ENCODE measurements at regions not wholly inside any gene's neighbourhood (a gene's known extent, or its start where the extent isn't known, plus 50 kb on each side); places are given as distances from the start of the nearest gene placed in this dataset.
A peak's percentile ranks its signal among the peaks of the same experiment; 100 is the strongest.

- intact Hi-C loops (cut with DNase I, micrococcal nuclease) = no loop called here
- Histone ChIP-seq H3K9me3 (no peaks in the 10 kb centered on the region), H3K4me1 (ENCODE audit: low read depth) (no peaks in the 10 kb centered on the region), H3K4me3 (no peak overlapping the region), H3K36me3 (ENCODE audit: low read depth) (no peaks in the 10 kb centered on the region)
- peak; percentile 25 for ATAC-seq
- TF ChIP-seq, protein P1, sequence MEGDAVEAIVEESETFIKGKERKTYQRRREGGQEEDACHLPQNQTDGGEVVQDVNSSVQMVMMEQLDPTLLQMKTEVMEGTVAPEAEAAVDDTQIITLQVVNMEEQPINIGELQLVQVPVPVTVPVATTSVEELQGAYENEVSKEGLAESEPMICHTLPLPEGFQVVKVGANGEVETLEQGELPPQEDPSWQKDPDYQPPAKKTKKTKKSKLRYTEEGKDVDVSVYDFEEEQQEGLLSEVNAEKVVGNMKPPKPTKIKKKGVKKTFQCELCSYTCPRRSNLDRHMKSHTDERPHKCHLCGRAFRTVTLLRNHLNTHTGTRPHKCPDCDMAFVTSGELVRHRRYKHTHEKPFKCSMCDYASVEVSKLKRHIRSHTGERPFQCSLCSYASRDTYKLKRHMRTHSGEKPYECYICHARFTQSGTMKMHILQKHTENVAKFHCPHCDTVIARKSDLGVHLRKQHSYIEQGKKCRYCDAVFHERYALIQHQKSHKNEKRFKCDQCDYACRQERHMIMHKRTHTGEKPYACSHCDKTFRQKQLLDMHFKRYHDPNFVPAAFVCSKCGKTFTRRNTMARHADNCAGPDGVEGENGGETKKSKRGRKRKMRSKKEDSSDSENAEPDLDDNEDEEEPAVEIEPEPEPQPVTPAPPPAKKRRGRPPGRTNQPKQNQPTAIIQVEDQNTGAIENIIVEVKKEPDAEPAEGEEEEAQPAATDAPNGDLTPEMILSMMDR (IDR thresholded peaks at IDR 0.05) = no peak
- DNase-seq = peak in 1 of 3 donors; percentile 3
Observed at GRCh38 chr20:40442181-40442963, 246.7 kb downstream of the MAFB start.

- no peaks in the 10 kb centered on the region for H3K36me3 ChIP-seq (ENCODE audit: low read depth)
- intact Hi-C loops (cut with DNase I, micrococcal nuclease) = no loop called here
- no peak overlapping the region for H3K4me3 ChIP-seq
- H3K9me3 ChIP-seq = no peaks in the 10 kb centered on the region
- H3K4me1 ChIP-seq (ENCODE audit: low read depth) = no peaks in the 10 kb centered on the region
- TF ChIP-seq, protein P1 (IDR thresholded peaks at IDR 0.05) = no peak
- no peak for DNase-seq
- no peak for ATAC-seq
Observed at GRCh38 chr20:40441771-40442170, 247.3 kb downstream of the MAFB start.

DNA sequence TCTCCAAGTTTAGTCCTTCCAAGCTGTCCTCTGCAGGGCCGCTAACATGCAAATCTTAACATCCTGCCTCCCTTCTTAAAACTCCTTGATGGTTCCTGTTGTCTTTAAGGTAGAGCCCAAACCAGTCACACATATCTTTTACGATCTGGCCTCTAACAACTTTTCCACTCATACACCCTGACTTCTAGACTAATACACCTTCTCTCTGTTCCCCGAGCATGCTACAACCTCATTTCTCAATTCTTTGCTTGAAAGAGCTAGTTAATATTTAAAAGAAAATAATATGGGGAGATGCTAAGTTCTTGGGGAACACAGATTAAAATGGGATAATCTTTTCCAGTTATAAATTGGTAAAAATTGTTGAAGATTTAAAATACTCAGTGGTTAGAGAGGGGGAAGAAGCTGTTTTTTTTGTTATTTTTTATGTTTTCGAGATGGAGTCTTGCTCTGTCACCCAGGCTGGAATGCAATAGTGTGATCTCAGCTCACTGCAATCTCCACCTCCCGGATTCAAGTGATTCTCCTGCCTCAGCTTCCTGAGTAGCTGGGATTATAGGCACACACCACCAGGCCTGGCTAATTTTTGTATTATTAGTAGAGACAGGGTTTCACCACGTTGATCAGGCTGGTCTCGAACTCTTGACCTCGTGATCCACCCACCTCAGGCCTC lies 250.7 kb downstream of the MAFB start:
- Histone ChIP-seq H3K9me3 (no peaks in the 10 kb centered on the region), H3K36me3 (ENCODE audit: low read depth) (no peaks in the 10 kb centered on the region), H3K4me1 (ENCODE audit: low read depth) (no peaks in the 10 kb centered on the region), H3K4me3 (no peak overlapping the region)
- DNase-seq = no peak
- TF ChIP-seq, protein P1 (IDR thresholded peaks at IDR 0.05) = no peak
- intact Hi-C loops (cut with DNase I, micrococcal nuclease) = no loop called here
- no peak for ATAC-seq

GRCh38 chr20:40436011-40436410 lies 253.0 kb downstream of the MAFB start:
- no peaks in the 10 kb centered on the region for H3K4me1 ChIP-seq (ENCODE audit: low read depth)
- H3K9me3 ChIP-seq = no peaks in the 10 kb centered on the region
- H3K4me3 ChIP-seq = no peak overlapping the region
- ATAC-seq (no peak), DNase-seq (no peak)
- TF ChIP-seq, protein P1 (IDR thresholded peaks at IDR 0.05) = no peak
- intact Hi-C loops (cut with DNase I, micrococcal nuclease) = no loop called here
- H3K36me3 ChIP-seq (ENCODE audit: low read depth) = no peaks in the 10 kb centered on the region

DNA sequence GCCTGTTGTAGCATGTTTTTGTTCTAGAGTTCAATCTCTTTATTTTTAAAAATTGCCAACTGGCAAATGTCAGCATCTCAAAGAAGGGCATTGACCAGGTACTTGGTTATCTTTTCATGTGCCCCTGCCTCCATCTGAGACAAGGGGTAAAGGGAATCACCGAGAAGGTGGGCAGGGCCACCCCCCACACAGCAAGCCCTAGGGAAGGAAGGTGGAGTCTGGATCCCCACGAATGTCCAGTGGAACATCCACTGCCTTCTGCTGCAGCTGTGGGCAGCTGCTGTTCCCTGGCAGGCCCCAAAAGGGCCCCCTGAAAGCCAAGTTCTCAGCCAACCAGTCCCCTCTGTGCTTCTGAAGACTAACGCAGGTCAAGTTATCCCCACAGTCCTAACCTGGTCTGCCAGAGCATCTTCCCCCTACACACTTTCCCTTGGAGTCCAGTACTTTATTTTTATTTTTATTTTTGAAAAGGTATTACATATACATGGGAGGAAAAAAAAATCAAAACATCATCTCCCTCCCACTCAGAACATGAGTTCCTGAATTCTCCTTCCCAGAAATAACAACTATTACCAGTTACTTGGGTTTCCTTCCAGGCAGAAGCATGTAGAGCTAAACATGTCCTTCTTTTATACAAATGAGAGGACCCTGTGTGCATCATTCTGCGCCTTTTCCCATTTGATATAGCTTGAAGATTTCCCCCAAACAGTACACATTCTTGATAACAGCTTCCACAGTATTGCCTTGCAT lies 253.7 kb downstream of the MAFB start:
- no peaks in the 10 kb centered on the region for H3K9me3 ChIP-seq
- no peak overlapping the region for H3K4me3 ChIP-seq
- H3K4me1 ChIP-seq (ENCODE audit: low read depth) = no peaks in the 10 kb centered on the region
- TF ChIP-seq, protein P1 (IDR thresholded peaks at IDR 0.05) = no peak
- intact Hi-C loops (cut with DNase I, micrococcal nuclease) = no loop called here
- no peaks in the 10 kb centered on the region for H3K36me3 ChIP-seq (ENCODE audit: low read depth)
- no peak for DNase-seq
- no peak for ATAC-seq
